Bronchial epithelial cell (primary cell): ENCODE measurements at regions not wholly inside any gene's neighbourhood (a gene's known extent, or its start where the extent isn't known, plus 50 kb on each side); places are given as distances from the start of the nearest gene placed in this dataset.

Experiments
- DNase-seq: peaks from one replicate; pipeline ENCODE4 v3.0.0-alpha.2; 2010; ENCODE audit warnings: low read depth
- FAIRE-seq: peaks from 2 replicates; lab custom pipeline; 2011; peaks lifted over from hg19 to GRCh38; lab: Jason Lieb, UNC
- H3K27me3 ChIP-seq: 2 replicates; pipeline ENCODE4 v1.5.1; 2011; ENCODE audit warnings: low read length; ENCODE audit not compliant: control insufficient read depth, insufficient read depth
- H3K36me3 ChIP-seq: 2 replicates; pipeline ENCODE4 v1.5.1; 2011; ENCODE audit warnings: low read length; ENCODE audit not compliant: control insufficient read depth, insufficient read depth
- H3K4me3 ChIP-seq: 2 replicates; pipeline ENCODE4 v1.5.1; 2011; ENCODE audit warnings: mild to moderate bottlenecking, low read depth, low read length, control low read depth
- TF ChIP-seq, protein P1 (sequence below): IDR thresholded peaks from 2 replicates; pipeline ENCODE4 v1.5.1; 2011; ENCODE audit warnings: mild to moderate bottlenecking, moderate library complexity, low read length, control low read depth, inconsistent platforms; ENCODE audit not compliant: insufficient read depth, severe bottlenecking

DNA sequence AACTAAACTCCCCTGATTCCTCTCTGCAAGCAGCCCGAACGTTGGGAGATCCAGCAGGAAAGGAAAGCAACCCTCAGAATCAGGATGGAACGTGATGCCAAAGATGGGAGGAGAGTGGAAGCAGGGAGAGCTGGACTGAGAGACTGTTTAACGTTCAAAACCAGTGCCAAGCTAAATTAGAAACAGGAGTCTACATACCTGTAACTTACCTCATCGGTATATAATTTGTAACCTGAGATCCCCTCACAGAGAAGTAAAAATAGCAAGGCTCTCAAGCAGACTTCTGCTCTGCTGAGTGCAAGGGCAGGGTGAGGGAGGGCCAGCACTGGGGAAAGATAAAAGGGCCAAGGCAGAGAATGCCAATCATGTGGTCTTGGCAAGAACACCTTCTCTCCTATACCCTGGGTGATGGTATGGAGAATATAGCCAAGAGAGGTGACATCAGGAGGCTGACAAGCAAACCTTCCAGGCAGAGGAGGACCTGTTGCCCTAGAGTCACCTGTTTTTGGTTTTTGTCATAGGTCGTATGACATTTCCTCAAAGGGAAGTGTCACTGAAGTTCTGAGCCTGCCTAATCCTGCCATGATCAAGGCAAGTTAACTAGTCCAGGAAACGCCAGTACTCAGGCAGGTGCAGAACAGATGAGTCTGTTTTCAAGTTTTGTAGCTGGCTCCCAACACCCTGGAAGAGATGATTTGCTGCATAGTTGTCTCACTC lies 472.0 kb downstream of the NFIB start:
- H3K4me3 ChIP-seq, result no peak overlapping the region
- TF ChIP-seq, protein P1, sequence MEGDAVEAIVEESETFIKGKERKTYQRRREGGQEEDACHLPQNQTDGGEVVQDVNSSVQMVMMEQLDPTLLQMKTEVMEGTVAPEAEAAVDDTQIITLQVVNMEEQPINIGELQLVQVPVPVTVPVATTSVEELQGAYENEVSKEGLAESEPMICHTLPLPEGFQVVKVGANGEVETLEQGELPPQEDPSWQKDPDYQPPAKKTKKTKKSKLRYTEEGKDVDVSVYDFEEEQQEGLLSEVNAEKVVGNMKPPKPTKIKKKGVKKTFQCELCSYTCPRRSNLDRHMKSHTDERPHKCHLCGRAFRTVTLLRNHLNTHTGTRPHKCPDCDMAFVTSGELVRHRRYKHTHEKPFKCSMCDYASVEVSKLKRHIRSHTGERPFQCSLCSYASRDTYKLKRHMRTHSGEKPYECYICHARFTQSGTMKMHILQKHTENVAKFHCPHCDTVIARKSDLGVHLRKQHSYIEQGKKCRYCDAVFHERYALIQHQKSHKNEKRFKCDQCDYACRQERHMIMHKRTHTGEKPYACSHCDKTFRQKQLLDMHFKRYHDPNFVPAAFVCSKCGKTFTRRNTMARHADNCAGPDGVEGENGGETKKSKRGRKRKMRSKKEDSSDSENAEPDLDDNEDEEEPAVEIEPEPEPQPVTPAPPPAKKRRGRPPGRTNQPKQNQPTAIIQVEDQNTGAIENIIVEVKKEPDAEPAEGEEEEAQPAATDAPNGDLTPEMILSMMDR, result no peak
- DNase-seq (peak; percentile 49), FAIRE-seq (peak; percentile 40)
- H3K27me3 ChIP-seq, result no peaks in the 10 kb centered on the region
- H3K36me3 ChIP-seq, result no peaks in the 10 kb centered on the region

DNA sequence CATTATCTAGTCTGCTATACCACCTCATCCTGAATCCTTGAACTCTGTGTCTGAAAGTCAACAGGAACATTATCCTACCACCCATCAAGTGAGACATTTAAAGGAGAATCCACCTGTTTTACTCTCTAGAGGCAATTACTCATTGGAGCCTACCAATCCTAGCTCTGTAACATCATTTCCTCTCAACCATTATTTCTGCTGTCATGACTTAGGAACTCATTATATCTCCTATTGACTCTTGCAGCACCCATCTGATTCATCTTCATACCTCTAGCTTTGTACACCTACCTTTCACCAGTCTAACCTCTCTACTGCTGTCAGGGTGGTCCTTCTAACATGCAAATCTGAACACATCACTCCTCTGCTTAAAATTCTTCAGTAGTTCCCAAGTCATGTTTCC lies 481.5 kb downstream of the NFIB start:
- TF ChIP-seq, protein P1, result no peak
- FAIRE-seq (no peak), DNase-seq (peak; percentile 78)
- Histone ChIP-seq H3K27me3 (no peaks in the 10 kb centered on the region), H3K36me3 (no peaks in the 10 kb centered on the region), H3K4me3 (no peak overlapping the region)

DNA sequence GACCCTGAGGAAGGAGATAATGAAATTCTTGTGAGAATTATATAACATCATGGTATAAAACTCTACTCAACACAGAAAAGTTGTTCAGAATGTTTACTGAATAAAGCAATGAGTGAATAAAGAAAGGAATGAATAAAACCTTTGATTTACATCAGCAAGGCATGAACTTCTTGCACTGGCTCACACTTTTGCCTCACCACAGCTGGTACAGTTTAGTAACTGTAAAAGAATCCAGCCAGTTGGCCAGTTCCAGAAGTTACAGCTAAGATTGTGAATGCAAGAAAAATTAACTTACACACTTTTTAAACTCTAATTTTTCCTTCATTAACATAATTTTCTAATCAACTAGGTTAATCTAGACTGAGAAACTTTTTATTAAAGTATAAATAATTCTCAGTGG lies 490.9 kb downstream of the NFIB start:
- no peak for FAIRE-seq
- no peaks in the 10 kb centered on the region for H3K36me3 ChIP-seq
- H3K27me3 ChIP-seq, result no peaks in the 10 kb centered on the region
- TF ChIP-seq, protein P1, result no peak
- no peak for DNase-seq
- no peak overlapping the region for H3K4me3 ChIP-seq

DNA sequence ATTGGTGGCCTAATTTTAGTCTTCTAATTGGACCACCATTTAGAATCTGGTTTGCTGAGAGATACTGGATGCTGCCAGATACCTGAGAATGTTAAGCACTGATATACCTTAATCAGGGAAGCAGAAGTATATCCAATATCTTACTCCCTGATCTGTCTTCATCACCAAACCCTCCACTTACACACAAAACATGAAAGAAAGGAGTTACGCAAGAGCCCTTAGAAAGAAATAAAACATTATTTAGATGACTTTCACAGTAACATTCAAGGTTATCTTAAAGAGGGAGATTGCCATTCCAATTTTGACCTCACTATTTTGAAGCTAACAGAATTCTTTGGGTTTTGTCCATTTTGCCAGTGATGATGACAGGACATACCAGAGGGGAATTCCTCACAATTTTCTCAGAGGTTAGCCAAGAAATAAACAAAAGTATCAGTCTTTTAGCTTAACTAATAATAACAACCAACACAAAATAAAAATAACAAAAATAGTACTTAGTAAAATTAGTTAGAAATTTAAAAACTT lies 496.1 kb downstream of the NFIB start:
- no peak for DNase-seq
- FAIRE-seq, result no peak
- no peaks in the 10 kb centered on the region for H3K27me3 ChIP-seq
- no peak overlapping the region for H3K4me3 ChIP-seq
- no peaks in the 10 kb centered on the region for H3K36me3 ChIP-seq
- TF ChIP-seq, protein P1, result no peak

DNA sequence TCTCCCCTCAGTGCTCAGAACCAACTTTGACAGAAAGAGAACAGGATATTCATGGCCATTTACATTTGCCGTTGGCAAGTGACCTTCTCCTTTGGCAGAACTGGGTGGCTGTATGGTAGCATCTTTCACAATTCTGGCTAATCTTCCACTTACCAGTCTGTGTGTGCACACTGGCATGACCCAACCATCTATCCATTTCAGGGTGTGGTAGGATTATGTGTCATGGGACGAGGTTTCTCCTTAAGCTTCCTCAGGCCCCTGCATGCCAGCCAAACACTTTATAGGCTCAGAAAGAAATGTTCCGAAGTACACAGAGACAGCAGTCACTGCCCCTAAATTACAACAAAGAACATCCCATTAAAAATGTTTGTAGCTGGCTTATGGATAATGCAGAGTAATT lies 497.1 kb downstream of the NFIB start:
- Histone ChIP-seq H3K27me3 (no peaks in the 10 kb centered on the region), H3K4me3 (no peak overlapping the region), H3K36me3 (no peaks in the 10 kb centered on the region)
- DNase-seq, result peak; percentile 90
- peak; percentile 50 for FAIRE-seq
- TF ChIP-seq, protein P1, result no peak
